Hepatocyte (in vitro differentiated cells): ENCODE measurements at regions not wholly inside any gene's neighbourhood (a gene's known extent, or its start where the extent isn't known, plus 50 kb on each side); places are given as distances from the start of the nearest gene placed in this dataset.

Source experiments
- DNase-seq: peaks from one replicate; pipeline ENCODE4 v3.0.0-alpha.2; 2016; ENCODE audit warnings: low spot score
- H2AFZ ChIP-seq: fragments of 200-600 bp; sonication (generic); 2 replicates; pipeline ENCODE4 v1.6.0; 2016; ENCODE audit warnings: antibody characterized with exemption, mild to moderate bottlenecking
- H3K27ac ChIP-seq: fragments of 200-600 bp; sonication (generic); 2 replicates; pipeline ENCODE4 v1.5.1; 2016; ENCODE audit warnings: mild to moderate bottlenecking
- H3K27me3 ChIP-seq: fragments of 200-600 bp; sonication (generic); 2 replicates; pipeline ENCODE4 v1.6.1; 2016
- H3K36me3 ChIP-seq: fragments of 200-600 bp; sonication (generic); replicated peaks from 2 replicates; pipeline ENCODE4 v1.5.1; 2016; ENCODE audit warnings: low read depth; ENCODE audit not compliant: insufficient read depth
- H3K4me1 ChIP-seq: fragments of 200-600 bp; sonication (generic); 2 replicates; pipeline ENCODE4 v1.5.1; 2016; ENCODE audit warnings: mild to moderate bottlenecking, moderate library complexity; ENCODE audit not compliant: insufficient read depth
- H3K4me2 ChIP-seq: fragments of 200-600 bp; sonication (generic); 2 replicates; pipeline ENCODE4 v1.6.0; 2016
- H3K4me3 ChIP-seq: fragments of 200-600 bp; sonication (generic); 2 replicates; pipeline ENCODE4 v1.5.1; 2016; ENCODE audit warnings: mild to moderate bottlenecking
- H3K79me2 ChIP-seq: fragments of 200-600 bp; sonication (generic); 2 replicates; pipeline ENCODE4 v1.6.0; 2017; ENCODE audit warnings: mild to moderate bottlenecking
- H3K9me2 ChIP-seq: fragments of 200-600 bp; sonication (generic); replicated peaks from 2 replicates; pipeline ENCODE4 v1.6.0; 2017; ENCODE audit warnings: mild to moderate bottlenecking; ENCODE audit not compliant: insufficient read depth
- H3K9me3 ChIP-seq: fragments of 200-600 bp; sonication (generic); 2 replicates; pipeline ENCODE4 v1.5.1; 2016; ENCODE audit warnings: low read depth, mild to moderate bottlenecking
- H4K20me1 ChIP-seq: fragments of 200-600 bp; sonication (generic); 2 replicates; pipeline ENCODE4 v1.6.0; 2016; ENCODE audit warnings: mild to moderate bottlenecking; ENCODE audit not compliant: insufficient read depth, poor library complexity, severe bottlenecking
- CTCF ChIP-seq: fragments of 200-600 bp; sonication (generic); IDR thresholded peaks from 2 replicates; pipeline ENCODE4 v1.5.1; 2016; ENCODE audit warnings: antibody characterized with exemption, mild to moderate bottlenecking; ENCODE audit not compliant: poor library complexity
- EZH2 ChIP-seq: fragments of 200-600 bp; sonication (generic); IDR thresholded peaks from 2 replicates; pipeline ENCODE4 v1.6.1; 2016; ENCODE audit warnings: antibody characterized with exemption, mild to moderate bottlenecking, borderline replicate concordance
- EZH2phosphoT487 ChIP-seq: fragments of 200-600 bp; sonication (generic); IDR thresholded peaks from one replicate; pipeline ENCODE4 v1.6.1; 2018; ENCODE audit warnings: antibody characterized with exemption, mild to moderate bottlenecking, low read depth, moderate library complexity; ENCODE audit not compliant: unreplicated experiment, severe bottlenecking
- WGBS: methylation state at CpG from one replicate; pipeline ENCODE4 v1.1.6; 2016; ENCODE audit warnings: low lambda C conversion rate; ENCODE audit errors: missing lambda C conversion rate; 5-methylcytosine and 5-hydroxymethylcytosine counted together

GRCh38 chr7:114823290-114823689 is 98.6 kb upstream of the MDFIC start:
- Histone ChIP-seq H3K4me2 (no peak overlapping the region), H3K9me2 (no peaks in the 10 kb centered on the region)
- 95% methylated on average over 1 of the region's 1 CpG for WGBS

GRCh38 chr7:114825423-114825951 is 96.4 kb upstream of the MDFIC start:
- H3K4me3 ChIP-seq, result no peak overlapping the region
- TF ChIP-seq EZH2, result no peak
- no peak for TF ChIP-seq EZH2phosphoT487
- no peak for TF ChIP-seq CTCF
- H3K27ac ChIP-seq, result no peak overlapping the region
- DNase-seq, result no peak
- 65% methylated on average over 3 of the region's 3 CpGs for WGBS
- H2AFZ ChIP-seq, result no peak overlapping the region
- no peak overlapping the region for H3K4me2 ChIP-seq
- no peaks in the 10 kb centered on the region for H3K36me3 ChIP-seq
- no peaks in the 10 kb centered on the region for H4K20me1 ChIP-seq
- H3K27me3 ChIP-seq, result no peaks in the 10 kb centered on the region
- no peaks in the 10 kb centered on the region for H3K79me2 ChIP-seq
- no peaks in the 10 kb centered on the region for H3K9me2 ChIP-seq
- peaks cover 9% of the 10 kb centered on the region for H3K4me1 ChIP-seq
- peaks cover 7% of the 10 kb centered on the region for H3K9me3 ChIP-seq

More at GRCh38 chr7:114823290-114823689, 98.6 kb upstream of the MDFIC start:
- Histone ChIP-seq H3K79me2 (no peaks in the 10 kb centered on the region), H3K4me3 (no peak overlapping the region), H3K4me1 (peaks cover 21% of the 10 kb centered on the region), H4K20me1 (no peaks in the 10 kb centered on the region), H3K36me3 (no peaks in the 10 kb centered on the region), H3K27ac (no peak overlapping the region), H3K27me3 (no peaks in the 10 kb centered on the region), H3K9me3 (peaks cover 7% of the 10 kb centered on the region), H2AFZ (no peak overlapping the region)
- no peak for TF ChIP-seq CTCF
- no peak for TF ChIP-seq EZH2phosphoT487
- TF ChIP-seq EZH2, result no peak
- no peak for DNase-seq

- Histone ChIP-seq H3K9me2 (no peaks in the 10 kb centered on the region), H3K79me2 (no peaks in the 10 kb centered on the region), H2AFZ (no peak overlapping the region), H3K27ac (no peak overlapping the region), H3K9me3 (peaks cover 7% of the 10 kb centered on the region), H3K36me3 (no peaks in the 10 kb centered on the region), H3K4me2 (no peak overlapping the region), H3K27me3 (no peaks in the 10 kb centered on the region), H3K4me1 (no peaks in the 10 kb centered on the region), H3K4me3 (no peak overlapping the region), H4K20me1 (no peaks in the 10 kb centered on the region)
- DNase-seq, result no peak
- no peak for TF ChIP-seq EZH2phosphoT487
- no peak for TF ChIP-seq CTCF
- TF ChIP-seq EZH2, result no peak
- 58% methylated on average over 4 of the region's 4 CpGs for WGBS
Observed at GRCh38 chr7:114830952-114831351, 90.9 kb upstream of the MDFIC start.
